Naive B cell (primary cell): ENCODE measurements at regions not wholly inside any gene's neighbourhood (a gene's known extent, or its start where the extent isn't known, plus 50 kb on each side); places are given as distances from the start of the nearest gene placed in this dataset.

ENCODE experiments used
- ATAC-seq, 2 donors: fragments of 150-1000 bp; cut with Tn5 transposase; 2 replicates each; pipeline ENCODE4 v1.10.0; 2021; ENCODE audit warnings: low read depth in 2 of 2, mild to moderate bottlenecking in 2 of 2, moderate library complexity in 2 of 2
- DNase-seq: peaks from one replicate; pipeline ENCODE4 v3.0.0; 2022
- H3K27ac Mint-ChIP-seq, 6 donors: one replicate each; pipeline ENCODE4 v1.8.0; 2020 to 2022; ENCODE audit warnings: mild to moderate bottlenecking in 6 of 6, mixed read lengths in 6 of 6, moderate library complexity in 5 of 6, inconsistent platforms in 2 of 6
- H3K27me3 Mint-ChIP-seq, 3 donors: one replicate each; pipeline ENCODE4 v1.8.0; 2021 to 2022; ENCODE audit warnings: mixed read lengths in 3 of 3, mild to moderate bottlenecking in 1 of 3
- H3K36me3 Mint-ChIP-seq, 2 donors: one replicate each; pipeline ENCODE4 v1.8.0; 2020 to 2022; ENCODE audit warnings: mixed read lengths in 2 of 2, inconsistent platforms in 1 of 2, mild to moderate bottlenecking in 1 of 2
- H3K4me1 Mint-ChIP-seq, 3 donors: one replicate each; pipeline ENCODE4 v1.8.0; 2020 to 2022; ENCODE audit warnings: mixed read lengths in 3 of 3, inconsistent platforms in 1 of 3, mild to moderate bottlenecking in 1 of 3, moderate library complexity in 1 of 3
- H3K4me3 Mint-ChIP-seq, 8 donors: one replicate each; pipeline ENCODE4 v1.8.0; 2020 to 2022; ENCODE audit warnings: mild to moderate bottlenecking in 8 of 8, mixed read lengths in 8 of 8, moderate library complexity in 8 of 8, inconsistent platforms in 2 of 8
- H3K9me3 Mint-ChIP-seq, 7 donors: one replicate each; pipeline ENCODE4 v1.8.0; 2020 to 2022; ENCODE audit warnings: mixed read lengths in 7 of 7, mild to moderate bottlenecking in 5 of 7, inconsistent platforms in 2 of 7, moderate library complexity in 1 of 7

DNA sequence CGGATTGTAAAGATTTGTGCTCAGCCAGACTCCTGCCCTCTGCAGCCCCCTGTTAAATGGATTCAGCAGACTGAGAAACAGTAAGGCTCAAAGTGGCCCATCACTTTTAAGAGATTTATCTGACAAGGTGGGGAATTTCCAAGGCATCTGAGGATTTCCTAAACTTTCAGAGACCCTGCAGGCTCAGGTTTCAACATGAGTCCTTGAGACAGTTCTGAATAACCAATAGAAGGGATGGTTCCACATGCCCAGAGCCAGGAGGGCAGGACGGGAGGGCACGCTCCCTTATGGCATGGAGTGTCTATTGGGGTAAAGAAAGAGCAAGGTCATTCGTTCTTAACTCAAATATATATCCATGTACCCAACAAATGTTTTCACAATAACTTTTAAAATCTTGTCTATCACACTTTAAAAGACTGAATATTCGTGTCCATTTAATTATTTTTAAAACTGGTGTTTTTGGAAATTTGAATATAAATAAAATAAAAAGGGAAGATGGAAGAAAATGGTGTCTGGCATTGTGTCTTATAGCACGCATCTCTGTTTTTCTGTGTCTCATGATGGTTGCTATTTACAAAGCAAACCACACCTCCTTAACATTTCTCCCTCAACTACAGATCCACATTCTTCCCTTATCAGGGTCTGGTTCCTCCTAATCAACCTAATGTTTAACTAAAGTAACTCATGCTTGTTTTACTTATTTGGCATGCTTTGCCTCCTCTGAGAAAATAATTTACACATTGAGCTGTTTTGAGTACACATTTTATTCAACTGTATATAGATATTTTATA lies 56.0 kb upstream of the DSG1 start:
- no peaks in the 10 kb centered on the region for H3K4me1 Mint-ChIP-seq
- no peak for DNase-seq
- peaks cover 0 to 2% (median 0%) of the 10 kb centered on the region in 7 donors for H3K9me3 Mint-ChIP-seq
- no peak overlapping the region for H3K4me3 Mint-ChIP-seq
- ATAC-seq = no peak
- no peaks in the 10 kb centered on the region for H3K36me3 Mint-ChIP-seq
- H3K27me3 Mint-ChIP-seq = no peaks in the 10 kb centered on the region
- H3K27ac Mint-ChIP-seq = no peak overlapping the region

GRCh38 chr18:31267823-31268481 lies 50.0 kb upstream of the DSG1 start:
- no peak for DNase-seq
- no peaks in the 10 kb centered on the region for H3K27me3 Mint-ChIP-seq
- ATAC-seq = no peak
- H3K9me3 Mint-ChIP-seq = peaks cover 0 to 6% (median 0%) of the 10 kb centered on the region in 7 donors
- no peak overlapping the region for H3K4me3 Mint-ChIP-seq
- peak overlapping the region in 1 of 6 donors; percentile 64 for H3K27ac Mint-ChIP-seq
- H3K4me1 Mint-ChIP-seq = no peaks in the 10 kb centered on the region
- H3K36me3 Mint-ChIP-seq = no peaks in the 10 kb centered on the region
